BJ (cell line): ENCODE measurements at regions not wholly inside any gene's neighbourhood (a gene's known extent, or its start where the extent isn't known, plus 50 kb on each side); places are given as distances from the start of the nearest gene placed in this dataset.

ENCODE experiments used
- CTCF ChIA-PET: fragments of 350-600 bp; formaldehyde crosslinking; extraction: SDS; loops from one replicate; lab custom pipeline; 2021; ENCODE audit warnings: antibody characterized with exemption, inconsistent platforms; lab: Yijun Ruan, JAX
- POLR2A ChIA-PET: fragments of 300-600 bp; sonication (Branson Sonifier 250); formaldehyde crosslinking; extraction: SDS; loops from one replicate; lab custom pipeline; 2021; ENCODE audit warnings: antibody characterized with exemption; lab: Charles Lee
- DNase-seq: peaks from one replicate; pipeline ENCODE4 v3.0.0-alpha.2; 2011; ENCODE audit warnings: low read depth
- H3K27me3 ChIP-seq: 2 replicates; pipeline ENCODE4 v1.6.0; 2011; ENCODE audit warnings: low read length; ENCODE audit not compliant: control insufficient read depth, insufficient read depth
- H3K36me3 ChIP-seq: 2 replicates; pipeline ENCODE4 v1.5.1; 2011; ENCODE audit warnings: low read length; ENCODE audit not compliant: control insufficient read depth, insufficient read depth
- H3K4me3 ChIP-seq: 2 replicates; pipeline ENCODE4 v1.5.1; 2011; ENCODE audit warnings: low read depth, mild to moderate bottlenecking, control low read depth, low read length
- CTCF ChIP-seq: IDR thresholded peaks from 2 replicates; pipeline ENCODE4 v1.5.1; 2011; ENCODE audit warnings: low read depth, mild to moderate bottlenecking, control low read depth, inconsistent platforms, low read length, moderate library complexity; ENCODE audit not compliant: insufficient read depth

DNA sequence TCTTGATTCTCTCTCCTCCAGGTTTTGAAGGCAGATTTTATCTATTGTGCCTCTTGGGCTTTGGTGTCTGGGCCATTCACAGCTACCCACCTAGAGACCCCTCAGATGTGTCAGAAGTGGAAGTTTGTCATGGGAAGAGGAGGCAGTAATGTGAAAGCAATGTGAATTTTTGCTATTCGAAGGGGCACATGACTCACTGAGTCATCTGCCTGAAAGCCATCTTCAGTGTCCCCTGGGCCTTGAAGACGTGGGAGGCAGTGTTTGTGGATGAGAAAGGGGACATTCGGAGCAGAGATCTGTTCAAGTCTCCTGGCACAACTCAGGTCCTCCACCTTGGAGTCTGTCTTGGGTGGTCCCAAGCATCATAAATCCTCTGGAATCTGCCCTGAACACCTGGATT is 530.2 kb downstream of the NPIPA7 start:
- H3K4me3 ChIP-seq: no peak overlapping the region
- H3K27me3 ChIP-seq: no peaks in the 10 kb centered on the region
- no peak for DNase-seq
- no peaks in the 10 kb centered on the region for H3K36me3 ChIP-seq
- ChIA-PET POLR2A (no interaction called here), CTCF (no interaction called here)
- no peak for TF ChIP-seq CTCF

- no peak overlapping the region for H3K4me3 ChIP-seq
- H3K36me3 ChIP-seq: no peaks in the 10 kb centered on the region
- ChIA-PET CTCF (no interaction called here), POLR2A (no interaction called here)
- H3K27me3 ChIP-seq: no peaks in the 10 kb centered on the region
- TF ChIP-seq CTCF: no peak
- no peak for DNase-seq
These were observed 531.7 kb downstream of the NPIPA7 start for GRCh38 chr16:16910666-16911065.

- no peak for DNase-seq
- no peak for TF ChIP-seq CTCF
- ChIA-PET CTCF (no interaction called here), POLR2A (no interaction called here)
- no peaks in the 10 kb centered on the region for H3K27me3 ChIP-seq
- H3K36me3 ChIP-seq: no peaks in the 10 kb centered on the region
- H3K4me3 ChIP-seq: no peak overlapping the region
These were observed 536.8 kb downstream of the NPIPA7 start for GRCh38 chr16:16915771-16916170.

DNA sequence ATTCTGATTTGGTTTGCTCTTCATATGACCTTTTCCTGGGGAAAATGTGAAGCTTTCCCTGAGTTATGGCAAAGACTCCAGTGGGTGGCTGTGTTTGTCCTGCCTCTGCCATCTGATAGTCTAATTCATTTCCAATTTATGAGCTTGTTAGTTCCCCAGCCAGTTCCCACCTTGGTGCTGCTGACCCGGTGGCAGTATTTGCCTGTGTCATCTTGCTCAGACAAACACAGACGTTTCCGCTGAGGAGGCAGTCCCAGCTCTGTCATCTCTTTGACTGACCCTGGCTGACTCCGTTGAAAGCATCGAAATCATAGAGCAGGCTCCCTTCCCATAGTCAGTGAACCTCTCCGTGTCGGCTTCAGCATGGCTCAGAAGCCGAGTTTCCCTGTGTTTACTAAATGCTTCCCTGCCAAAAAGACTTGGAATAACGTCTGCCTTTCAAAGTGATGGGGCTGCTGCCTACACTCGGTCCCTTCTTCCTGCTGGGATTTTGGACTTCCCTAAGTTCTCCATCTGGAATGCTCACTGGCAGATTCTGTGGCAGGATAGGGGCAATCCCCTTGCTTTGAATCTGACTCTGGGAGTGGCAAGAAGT is 538.3 kb downstream of the NPIPA7 start:
- Histone ChIP-seq H3K36me3 (no peaks in the 10 kb centered on the region), H3K4me3 (no peak overlapping the region), H3K27me3 (no peaks in the 10 kb centered on the region)
- TF ChIP-seq CTCF: no peak
- ChIA-PET CTCF (no interaction called here), POLR2A (no interaction called here)
- no peak for DNase-seq

DNA sequence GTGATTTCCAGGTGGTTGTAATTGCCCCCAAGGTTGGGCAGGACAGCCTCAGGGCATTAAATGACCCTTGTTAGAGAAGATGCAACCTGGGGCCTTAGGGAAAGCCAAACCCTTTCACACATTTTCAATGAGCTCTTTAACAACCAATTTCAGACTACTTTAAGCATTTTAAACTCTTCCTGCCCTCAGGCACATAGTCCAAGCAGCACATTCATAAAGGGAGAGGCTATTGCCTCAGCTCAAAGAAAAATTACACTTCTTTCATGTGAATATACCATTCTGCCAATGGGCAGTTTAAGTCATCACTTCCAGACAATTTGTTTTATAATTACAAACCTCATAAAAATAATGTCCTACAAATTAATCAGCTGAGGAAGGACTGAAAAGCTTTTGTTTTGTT is 544.5 kb downstream of the NPIPA7 start:
- Histone ChIP-seq H3K36me3 (no peaks in the 10 kb centered on the region), H3K4me3 (no peak overlapping the region), H3K27me3 (no peaks in the 10 kb centered on the region)
- no peak for TF ChIP-seq CTCF
- ChIA-PET POLR2A (no interaction called here), CTCF (no interaction called here)
- DNase-seq: no peak
